ENCODE measurements at regions not wholly inside any gene's neighbourhood (a gene's known extent, or its start where the extent isn't known, plus 50 kb on each side); places are given as distances from the start of the nearest gene placed in this dataset.

DNA sequence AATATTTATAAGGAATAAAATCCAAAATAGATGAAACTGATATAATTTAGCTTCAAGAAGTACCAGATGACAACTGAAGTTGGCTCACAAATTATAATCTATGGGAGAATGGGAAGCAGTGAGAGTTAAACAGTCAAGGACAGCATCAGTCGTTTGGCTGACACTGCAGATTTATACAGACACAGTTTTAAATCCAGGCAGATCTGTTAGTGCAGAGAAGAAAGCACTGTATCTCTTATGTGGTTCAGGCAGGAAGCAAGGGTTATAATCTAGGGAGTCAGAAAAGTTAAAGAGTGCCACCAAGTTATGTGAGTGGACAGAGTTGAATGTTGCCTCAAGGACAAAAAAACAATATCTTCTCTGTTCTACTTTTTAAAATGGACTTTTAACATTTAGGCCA, 880.2 kb downstream of the TSN start:
- Histone ChIP-seq H3K79me2 (ENCODE audit: control insufficient read depth, low read length) (no peaks in the 10 kb centered on the region), H3K9me2 (replicated peaks; ENCODE audit: control insufficient read depth, low read length) (no peaks in the 10 kb centered on the region), H3K4me1 (ENCODE audit: control insufficient read depth, low read length) (no peaks in the 10 kb centered on the region), H3K27me3 (ENCODE audit: control insufficient read depth, low read length) (no peaks in the 10 kb centered on the region), H3K27ac (ENCODE audit: low read depth, low read length) (no peak overlapping the region), H3K36me3 (ENCODE audit: control insufficient read depth, low read length) (no peaks in the 10 kb centered on the region), H3K4me3 (ENCODE audit: low read length) (no peak overlapping the region), H3F3A (ENCODE audit: control insufficient read depth, insufficient read depth) (no peaks in the 10 kb centered on the region), H4K20me1 (ENCODE audit: control insufficient read depth, insufficient read depth, low read depth, low read length) (no peaks in the 10 kb centered on the region), H3K4me2 (ENCODE audit: low read length) (no peak overlapping the region), H3K9me3 (ENCODE audit: control insufficient read depth, insufficient read depth, low read length) (no peaks in the 10 kb centered on the region)
- no peak for TF ChIP-seq EZH2phosphoT487 (IDR thresholded peaks at IDR 0.05; ENCODE audit: borderline replicate concordance, low read length)
- TF ChIP-seq, protein P1, sequence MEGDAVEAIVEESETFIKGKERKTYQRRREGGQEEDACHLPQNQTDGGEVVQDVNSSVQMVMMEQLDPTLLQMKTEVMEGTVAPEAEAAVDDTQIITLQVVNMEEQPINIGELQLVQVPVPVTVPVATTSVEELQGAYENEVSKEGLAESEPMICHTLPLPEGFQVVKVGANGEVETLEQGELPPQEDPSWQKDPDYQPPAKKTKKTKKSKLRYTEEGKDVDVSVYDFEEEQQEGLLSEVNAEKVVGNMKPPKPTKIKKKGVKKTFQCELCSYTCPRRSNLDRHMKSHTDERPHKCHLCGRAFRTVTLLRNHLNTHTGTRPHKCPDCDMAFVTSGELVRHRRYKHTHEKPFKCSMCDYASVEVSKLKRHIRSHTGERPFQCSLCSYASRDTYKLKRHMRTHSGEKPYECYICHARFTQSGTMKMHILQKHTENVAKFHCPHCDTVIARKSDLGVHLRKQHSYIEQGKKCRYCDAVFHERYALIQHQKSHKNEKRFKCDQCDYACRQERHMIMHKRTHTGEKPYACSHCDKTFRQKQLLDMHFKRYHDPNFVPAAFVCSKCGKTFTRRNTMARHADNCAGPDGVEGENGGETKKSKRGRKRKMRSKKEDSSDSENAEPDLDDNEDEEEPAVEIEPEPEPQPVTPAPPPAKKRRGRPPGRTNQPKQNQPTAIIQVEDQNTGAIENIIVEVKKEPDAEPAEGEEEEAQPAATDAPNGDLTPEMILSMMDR (IDR thresholded peaks at IDR 0.05; ENCODE audit: low read depth, low read length, poor library complexity, severe bottlenecking), result no peak

DNA sequence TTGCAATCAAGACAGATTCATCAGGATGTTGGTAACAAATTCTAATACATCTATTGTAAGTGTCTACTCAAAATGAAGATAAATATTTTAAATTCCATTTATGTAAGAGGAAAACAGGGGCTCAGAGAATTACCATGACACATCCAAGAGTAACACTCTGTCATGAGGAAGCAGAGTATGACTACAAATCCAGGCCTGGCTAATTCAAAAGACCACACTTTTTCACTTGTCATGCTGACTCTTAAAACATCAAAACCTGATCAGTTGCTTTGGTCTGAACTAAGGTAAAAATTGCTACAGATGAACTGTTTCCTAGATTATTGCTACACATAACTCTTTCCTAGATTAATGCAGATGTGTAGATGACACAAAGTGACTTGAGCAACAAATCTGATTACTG, 880.6 kb downstream of the TSN start:
- Histone ChIP-seq H3K27me3 (ENCODE audit: control insufficient read depth, low read length) (no peaks in the 10 kb centered on the region), H3K4me1 (ENCODE audit: control insufficient read depth, low read length) (no peaks in the 10 kb centered on the region), H4K20me1 (ENCODE audit: control insufficient read depth, insufficient read depth, low read depth, low read length) (no peaks in the 10 kb centered on the region), H3K9me3 (ENCODE audit: control insufficient read depth, insufficient read depth, low read length) (no peaks in the 10 kb centered on the region), H3K4me3 (ENCODE audit: low read length) (no peak overlapping the region), H3F3A (ENCODE audit: control insufficient read depth, insufficient read depth) (no peaks in the 10 kb centered on the region), H3K79me2 (ENCODE audit: control insufficient read depth, low read length) (no peaks in the 10 kb centered on the region), H3K27ac (ENCODE audit: low read depth, low read length) (no peak overlapping the region), H3K36me3 (ENCODE audit: control insufficient read depth, low read length) (no peaks in the 10 kb centered on the region), H3K9me2 (replicated peaks; ENCODE audit: control insufficient read depth, low read length) (no peaks in the 10 kb centered on the region), H3K4me2 (ENCODE audit: low read length) (no peak overlapping the region)
- TF ChIP-seq, protein P1 (IDR thresholded peaks at IDR 0.05; ENCODE audit: low read depth, low read length, poor library complexity, severe bottlenecking), result no peak
- no peak for TF ChIP-seq EZH2phosphoT487 (IDR thresholded peaks at IDR 0.05; ENCODE audit: borderline replicate concordance, low read length)

DNA sequence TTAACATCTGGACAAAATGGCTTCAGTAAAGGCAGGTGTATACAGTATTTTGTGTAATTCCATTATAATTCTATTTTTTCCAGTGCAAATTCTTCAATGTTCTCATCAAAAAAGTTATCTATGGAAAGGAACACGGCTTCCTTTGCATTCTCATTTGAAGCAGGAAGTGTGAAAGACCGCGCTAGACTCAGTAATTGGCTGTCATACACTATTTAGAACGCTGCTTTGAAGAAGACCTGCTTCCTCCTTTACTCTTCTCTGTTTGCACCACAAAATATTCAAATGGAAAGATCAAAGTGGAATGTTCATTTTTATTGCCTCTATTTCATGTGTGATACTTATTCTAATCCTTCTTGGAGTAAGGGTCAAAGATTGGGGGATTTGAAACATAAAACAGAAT, 883.7 kb downstream of the TSN start:
- Histone ChIP-seq H3K9me2 (replicated peaks; ENCODE audit: control insufficient read depth, low read length) (no peaks in the 10 kb centered on the region), H3K27me3 (ENCODE audit: control insufficient read depth, low read length) (no peaks in the 10 kb centered on the region), H3K9me3 (ENCODE audit: control insufficient read depth, insufficient read depth, low read length) (no peaks in the 10 kb centered on the region), H3K79me2 (ENCODE audit: control insufficient read depth, low read length) (no peaks in the 10 kb centered on the region), H3K27ac (ENCODE audit: low read depth, low read length) (no peak overlapping the region), H3K36me3 (ENCODE audit: control insufficient read depth, low read length) (no peaks in the 10 kb centered on the region), H3K4me1 (ENCODE audit: control insufficient read depth, low read length) (no peaks in the 10 kb centered on the region), H3K4me3 (ENCODE audit: low read length) (no peak overlapping the region), H3K4me2 (ENCODE audit: low read length) (no peak overlapping the region), H3F3A (ENCODE audit: control insufficient read depth, insufficient read depth) (no peaks in the 10 kb centered on the region), H4K20me1 (ENCODE audit: control insufficient read depth, insufficient read depth, low read depth, low read length) (no peaks in the 10 kb centered on the region)
- no peak for TF ChIP-seq EZH2phosphoT487 (IDR thresholded peaks at IDR 0.05; ENCODE audit: borderline replicate concordance, low read length)
- TF ChIP-seq, protein P1 (IDR thresholded peaks at IDR 0.05; ENCODE audit: low read depth, low read length, poor library complexity, severe bottlenecking), result no peak

DNA sequence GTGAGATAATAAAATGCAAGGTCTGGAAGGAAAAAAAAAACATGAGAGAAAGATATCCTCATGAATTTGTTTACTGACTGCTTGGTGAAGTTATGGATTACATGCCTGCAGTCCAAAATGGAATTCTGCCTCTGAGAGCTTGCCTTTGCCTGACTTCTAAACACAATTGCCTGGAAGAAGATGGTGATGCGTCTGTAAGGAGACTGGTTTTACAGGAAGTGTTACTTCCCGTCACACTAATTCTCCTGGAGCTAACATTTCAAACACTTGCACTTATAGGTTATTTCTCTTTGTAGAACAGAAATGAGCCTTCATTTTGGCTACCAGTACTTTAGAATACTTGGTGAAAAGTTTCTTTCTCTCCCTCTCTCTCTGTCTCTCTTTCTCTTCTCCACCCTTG, 884.3 kb downstream of the TSN start:
- H3K9me3 ChIP-seq (ENCODE audit: control insufficient read depth, insufficient read depth, low read length), result no peaks in the 10 kb centered on the region
- H4K20me1 ChIP-seq (ENCODE audit: control insufficient read depth, insufficient read depth, low read depth, low read length), result no peaks in the 10 kb centered on the region
- H3F3A ChIP-seq (ENCODE audit: control insufficient read depth, insufficient read depth), result no peaks in the 10 kb centered on the region
- H3K27ac ChIP-seq (ENCODE audit: low read depth, low read length), result no peak overlapping the region
- no peaks in the 10 kb centered on the region for H3K27me3 ChIP-seq (ENCODE audit: control insufficient read depth, low read length)
- no peak overlapping the region for H3K4me3 ChIP-seq (ENCODE audit: low read length)
- no peaks in the 10 kb centered on the region for H3K4me1 ChIP-seq (ENCODE audit: control insufficient read depth, low read length)
- H3K9me2 ChIP-seq (replicated peaks; ENCODE audit: control insufficient read depth, low read length), result no peaks in the 10 kb centered on the region
- H3K79me2 ChIP-seq (ENCODE audit: control insufficient read depth, low read length), result no peaks in the 10 kb centered on the region
- H3K4me2 ChIP-seq (ENCODE audit: low read length), result no peak overlapping the region
- H3K36me3 ChIP-seq (ENCODE audit: control insufficient read depth, low read length), result no peaks in the 10 kb centered on the region
- TF ChIP-seq EZH2phosphoT487 (IDR thresholded peaks at IDR 0.05; ENCODE audit: borderline replicate concordance, low read length), result no peak
